Neural progenitor cell (in vitro differentiated cells): ENCODE measurements at regions not wholly inside any gene's neighbourhood (a gene's known extent, or its start where the extent isn't known, plus 50 kb on each side); places are given as distances from the start of the nearest gene placed in this dataset.

ENCODE experiments used
- DNase-seq: peaks from one replicate; pipeline ENCODE4 v3.0.0-alpha.2; 2016; ENCODE audit warnings: low spot score
- H2AFZ ChIP-seq: fragments of 200-600 bp; sonication (generic); replicated peaks from 2 replicates; pipeline ENCODE4 v1.6.1; 2016; ENCODE audit warnings: antibody characterized with exemption
- H3F3A ChIP-seq: fragments of 200-600 bp; sonication (generic); 2 replicates; pipeline ENCODE4 v1.6.1; 2016; ENCODE audit warnings: antibody characterized with exemption, low read depth
- H3K27ac ChIP-seq: fragments of 200-600 bp; sonication (generic); 2 replicates; pipeline ENCODE4 v1.5.1; 2016; ENCODE audit warnings: mild to moderate bottlenecking
- H3K27me3 ChIP-seq: fragments of 200-600 bp; sonication (generic); 2 replicates; pipeline ENCODE4 v1.6.1; 2016; ENCODE audit warnings: mild to moderate bottlenecking, moderate library complexity
- H3K36me3 ChIP-seq: fragments of 200-600 bp; sonication (generic); 2 replicates; pipeline ENCODE4 v1.5.1; 2016
- H3K4me1 ChIP-seq: fragments of 200-600 bp; sonication (generic); 2 replicates; pipeline ENCODE4 v1.6.1; 2016; ENCODE audit warnings: mixed run types
- H3K4me2 ChIP-seq: fragments of 200-600 bp; sonication (generic); 2 replicates; pipeline ENCODE4 v1.6.1; 2016
- H3K4me3 ChIP-seq: fragments of 200-600 bp; sonication (generic); 2 replicates; pipeline ENCODE4 v1.5.1; 2016
- H3K79me2 ChIP-seq: fragments of 200-600 bp; sonication (generic); 2 replicates; pipeline ENCODE4 v1.6.1; 2016; ENCODE audit warnings: low read depth
- H3K9ac ChIP-seq: fragments of 200-600 bp; sonication (generic); 2 replicates; pipeline ENCODE4 v1.6.1; 2016
- H3K9me3 ChIP-seq: fragments of 200-600 bp; sonication (generic); 2 replicates; pipeline ENCODE4 v1.5.1; 2016; ENCODE audit warnings: low read depth
- H4K20me1 ChIP-seq: fragments of 200-600 bp; sonication (generic); 2 replicates; pipeline ENCODE4 v1.6.1; 2016; ENCODE audit warnings: low read depth
- H3K27ac Mint-ChIP-seq: 3 replicates; pipeline ENCODE4 v1.8.0; 2021; ENCODE audit warnings: mixed read lengths
- H3K27me3 Mint-ChIP-seq: 2 replicates; pipeline ENCODE4 v1.8.0; 2022; ENCODE audit warnings: low read depth, mild to moderate bottlenecking, inconsistent platforms, moderate library complexity, mixed read lengths; ENCODE audit not compliant: insufficient read depth
- H3K36me3 Mint-ChIP-seq: 3 replicates; pipeline ENCODE4 v1.8.0; 2021; ENCODE audit warnings: mixed read lengths
- H3K4me1 Mint-ChIP-seq: 3 replicates; pipeline ENCODE4 v1.8.0; 2021; ENCODE audit warnings: mixed read lengths
- H3K4me3 Mint-ChIP-seq: 3 replicates; pipeline ENCODE4 v1.8.0; 2021; ENCODE audit warnings: mild to moderate bottlenecking, moderate library complexity, mixed read lengths
- H3K9me3 Mint-ChIP-seq: 3 replicates; pipeline ENCODE4 v1.8.0; 2020; ENCODE audit warnings: mixed read lengths
- EZH2 ChIP-seq: fragments of 200-600 bp; sonication (generic); IDR thresholded peaks from 2 replicates; pipeline ENCODE4 v1.6.1; 2017; ENCODE audit warnings: antibody characterized with exemption, mild to moderate bottlenecking, moderate library complexity
- EZH2phosphoT487 ChIP-seq: fragments of 200-600 bp; sonication (generic); IDR thresholded peaks from 2 replicates; pipeline ENCODE4 v1.6.1; 2017; ENCODE audit warnings: antibody characterized with exemption
- TF ChIP-seq, protein P1 (sequence below): fragments of 200-600 bp; sonication (generic); IDR thresholded peaks from 2 replicates; pipeline ENCODE4 v1.5.1; 2017; ENCODE audit warnings: antibody characterized with exemption, mild to moderate bottlenecking

DNA sequence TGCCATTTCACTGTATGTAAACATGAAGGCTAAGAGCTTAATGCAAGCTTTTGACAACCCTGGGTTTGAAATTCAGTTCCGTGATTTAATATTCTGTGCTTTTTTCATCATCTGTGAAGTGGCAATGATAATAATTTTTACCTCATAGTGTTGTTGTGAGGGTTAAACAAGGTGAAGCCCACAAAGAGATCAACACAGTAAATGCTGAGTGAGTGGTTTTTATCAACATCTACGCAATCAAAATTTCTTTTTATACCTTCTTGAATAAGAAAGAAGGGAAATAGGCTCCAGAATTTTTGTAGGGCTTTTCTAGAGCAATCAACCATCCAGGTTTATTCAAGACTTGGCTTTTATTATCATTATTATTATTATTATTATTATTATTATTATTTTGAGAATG lies 490.8 kb downstream of the SOX5 start:
- H3K4me1 Mint-ChIP-seq, result no peaks in the 10 kb centered on the region
- no peaks in the 10 kb centered on the region for H3K27me3 ChIP-seq
- no peak overlapping the region for H3K4me3 Mint-ChIP-seq
- H3K27ac Mint-ChIP-seq, result no peak overlapping the region
- no peaks in the 10 kb centered on the region for H3K36me3 ChIP-seq
- H3K27ac ChIP-seq, result no peak overlapping the region
- H3K9ac ChIP-seq, result no peak overlapping the region
- TF ChIP-seq EZH2 (no peak), EZH2phosphoT487 (no peak)
- TF ChIP-seq, protein P1, sequence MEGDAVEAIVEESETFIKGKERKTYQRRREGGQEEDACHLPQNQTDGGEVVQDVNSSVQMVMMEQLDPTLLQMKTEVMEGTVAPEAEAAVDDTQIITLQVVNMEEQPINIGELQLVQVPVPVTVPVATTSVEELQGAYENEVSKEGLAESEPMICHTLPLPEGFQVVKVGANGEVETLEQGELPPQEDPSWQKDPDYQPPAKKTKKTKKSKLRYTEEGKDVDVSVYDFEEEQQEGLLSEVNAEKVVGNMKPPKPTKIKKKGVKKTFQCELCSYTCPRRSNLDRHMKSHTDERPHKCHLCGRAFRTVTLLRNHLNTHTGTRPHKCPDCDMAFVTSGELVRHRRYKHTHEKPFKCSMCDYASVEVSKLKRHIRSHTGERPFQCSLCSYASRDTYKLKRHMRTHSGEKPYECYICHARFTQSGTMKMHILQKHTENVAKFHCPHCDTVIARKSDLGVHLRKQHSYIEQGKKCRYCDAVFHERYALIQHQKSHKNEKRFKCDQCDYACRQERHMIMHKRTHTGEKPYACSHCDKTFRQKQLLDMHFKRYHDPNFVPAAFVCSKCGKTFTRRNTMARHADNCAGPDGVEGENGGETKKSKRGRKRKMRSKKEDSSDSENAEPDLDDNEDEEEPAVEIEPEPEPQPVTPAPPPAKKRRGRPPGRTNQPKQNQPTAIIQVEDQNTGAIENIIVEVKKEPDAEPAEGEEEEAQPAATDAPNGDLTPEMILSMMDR, result no peak
- peaks cover 2% of the 10 kb centered on the region for H3K9me3 Mint-ChIP-seq
- H3K4me2 ChIP-seq, result no peak overlapping the region
- DNase-seq, result no peak
- no peak overlapping the region for H3K4me3 ChIP-seq
- no peaks in the 10 kb centered on the region for H3F3A ChIP-seq
- no peaks in the 10 kb centered on the region for H4K20me1 ChIP-seq
- no peak overlapping the region for H2AFZ ChIP-seq
- H3K79me2 ChIP-seq, result no peaks in the 10 kb centered on the region
- no peaks in the 10 kb centered on the region for H3K27me3 Mint-ChIP-seq
- H3K4me1 ChIP-seq, result no peaks in the 10 kb centered on the region
- peaks cover 5% of the 10 kb centered on the region for H3K9me3 ChIP-seq
- H3K36me3 Mint-ChIP-seq, result no peaks in the 10 kb centered on the region

DNA sequence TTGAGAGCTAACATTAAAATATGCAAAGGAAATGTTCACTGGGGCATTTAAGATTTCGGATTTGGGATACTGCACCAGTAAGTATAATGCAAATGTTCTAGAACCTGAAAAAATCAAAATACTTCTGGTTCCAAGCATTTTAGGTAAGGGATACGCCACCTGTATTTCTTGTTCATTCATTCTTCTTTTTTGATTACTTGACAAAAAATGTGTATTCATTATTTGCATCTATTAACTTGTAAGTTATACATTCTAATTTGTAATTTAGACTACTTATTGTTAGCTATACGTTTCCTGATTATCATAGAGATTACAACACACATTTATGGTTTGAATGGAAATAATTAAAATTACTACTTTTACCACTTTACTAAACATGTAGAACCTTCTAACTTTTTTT lies 486.9 kb downstream of the SOX5 start:
- H3K9ac ChIP-seq, result no peak overlapping the region
- Mint-ChIP-seq H3K9me3 (peaks cover 24% of the 10 kb centered on the region), H3K27me3 (no peaks in the 10 kb centered on the region), H3K36me3 (no peaks in the 10 kb centered on the region), H3K4me3 (no peak overlapping the region), H3K27ac (no peak overlapping the region), H3K4me1 (no peaks in the 10 kb centered on the region)
- H3K79me2 ChIP-seq, result no peaks in the 10 kb centered on the region
- no peaks in the 10 kb centered on the region for H3K27me3 ChIP-seq
- H3K9me3 ChIP-seq, result peaks cover 5% of the 10 kb centered on the region
- no peak for DNase-seq
- TF ChIP-seq EZH2phosphoT487, result no peak
- TF ChIP-seq, protein P1, result no peak
- no peak for TF ChIP-seq EZH2
- H2AFZ ChIP-seq, result no peak overlapping the region
- no peak overlapping the region for H3K4me3 ChIP-seq
- H3K27ac ChIP-seq, result no peak overlapping the region
- no peaks in the 10 kb centered on the region for H3K4me1 ChIP-seq
- no peak overlapping the region for H3K4me2 ChIP-seq
- no peaks in the 10 kb centered on the region for H4K20me1 ChIP-seq
- no peaks in the 10 kb centered on the region for H3F3A ChIP-seq
- H3K36me3 ChIP-seq, result peaks cover 6% of the 10 kb centered on the region

DNA sequence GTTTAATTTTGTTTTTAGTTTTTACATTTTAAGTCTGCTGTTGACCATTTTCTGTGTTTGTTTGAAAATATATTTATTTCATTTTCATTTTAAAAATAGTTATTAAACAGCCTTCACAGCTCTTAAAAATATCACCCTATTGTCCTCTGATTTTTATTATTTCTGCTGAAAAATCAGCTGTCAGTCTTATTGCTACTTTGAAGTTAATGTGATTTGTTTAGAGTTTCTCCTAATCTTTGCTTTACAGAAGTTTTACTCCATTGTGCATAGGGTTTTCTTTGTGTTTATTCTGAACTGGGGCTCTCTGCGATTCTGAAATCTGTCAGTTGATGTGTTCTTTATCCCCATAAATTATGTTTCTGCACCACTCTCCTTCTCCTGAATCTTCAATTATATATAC lies 486.3 kb downstream of the SOX5 start:
- Mint-ChIP-seq H3K4me1 (no peaks in the 10 kb centered on the region), H3K4me3 (no peak overlapping the region), H3K27me3 (no peaks in the 10 kb centered on the region), H3K36me3 (no peaks in the 10 kb centered on the region), H3K9me3 (peaks cover 27% of the 10 kb centered on the region), H3K27ac (no peak overlapping the region)
- no peak overlapping the region for H3K27ac ChIP-seq
- no peak overlapping the region for H3K4me3 ChIP-seq
- no peaks in the 10 kb centered on the region for H3K79me2 ChIP-seq
- no peaks in the 10 kb centered on the region for H3K27me3 ChIP-seq
- TF ChIP-seq, protein P1, result no peak
- TF ChIP-seq EZH2, result no peak
- no peak for TF ChIP-seq EZH2phosphoT487
- DNase-seq, result no peak
- H4K20me1 ChIP-seq, result no peaks in the 10 kb centered on the region
- H3F3A ChIP-seq, result no peaks in the 10 kb centered on the region
- H3K4me1 ChIP-seq, result no peaks in the 10 kb centered on the region
- H3K4me2 ChIP-seq, result no peak overlapping the region
- no peak overlapping the region for H2AFZ ChIP-seq
- H3K9ac ChIP-seq, result no peak overlapping the region
- H3K9me3 ChIP-seq, result peaks cover 5% of the 10 kb centered on the region
- H3K36me3 ChIP-seq, result peaks cover 6% of the 10 kb centered on the region
